HG03457 (cell line): ENCODE measurements at regions not wholly inside any gene's neighbourhood (a gene's known extent, or its start where the extent isn't known, plus 50 kb on each side); places are given as distances from the start of the nearest gene placed in this dataset.

Experiments
- ATAC-seq: cut with Tn5 transposase; IDR thresholded peaks from one replicate; pipeline ENCODE4 v1.9.1; 2021; ENCODE audit warnings: moderate number of reproducible peaks; ENCODE audit not compliant: unreplicated experiment

- no peak for ATAC-seq
Observed at GRCh38 chrX:20348139-20348538, 81.4 kb upstream of the RPS6KA3 start.

- no peak for ATAC-seq
Observed at GRCh38 chrX:20347481-20347880, 80.8 kb upstream of the RPS6KA3 start.

DNA sequence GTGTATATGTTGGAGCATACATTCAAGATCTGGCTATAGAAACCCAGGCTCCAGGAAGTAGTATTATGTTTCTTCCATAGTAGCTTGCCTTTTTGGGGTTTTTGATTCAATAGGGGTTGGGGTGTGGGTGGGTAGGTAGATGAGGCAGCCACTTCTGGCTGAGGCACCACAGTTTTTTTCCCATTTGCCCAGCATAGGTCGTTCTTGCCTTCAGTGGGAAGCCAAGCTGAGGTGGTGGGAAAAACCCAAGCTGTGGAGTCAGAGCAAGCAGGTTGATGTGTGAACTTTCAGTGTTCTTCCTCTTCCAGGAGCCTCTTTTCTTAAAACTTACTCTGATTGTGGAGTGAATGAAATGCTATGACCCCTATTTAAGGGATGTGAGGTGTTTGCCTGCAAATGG is 67.0 kb upstream of the RPS6KA3 start:
- ATAC-seq = no peak

DNA sequence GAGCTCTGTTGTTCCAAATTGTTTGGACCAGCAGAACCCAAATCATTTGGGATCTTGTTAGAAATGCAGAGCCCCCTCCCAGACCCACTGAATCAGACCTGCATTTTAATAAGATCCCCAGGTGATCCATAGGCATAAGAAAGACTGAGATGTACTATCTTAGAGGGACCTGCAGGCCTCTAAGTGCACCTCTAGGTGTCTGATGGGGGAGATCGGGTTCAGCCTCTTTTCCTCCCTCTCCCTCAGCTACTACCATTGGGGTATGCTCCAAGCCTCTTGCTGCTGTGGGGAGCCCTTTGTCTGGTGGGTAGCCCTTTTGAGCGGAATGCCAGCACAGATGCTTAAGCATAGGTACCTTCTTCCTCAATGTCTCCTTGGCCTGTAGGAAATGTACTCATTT is 63.8 kb upstream of the RPS6KA3 start:
- no peak for ATAC-seq

DNA sequence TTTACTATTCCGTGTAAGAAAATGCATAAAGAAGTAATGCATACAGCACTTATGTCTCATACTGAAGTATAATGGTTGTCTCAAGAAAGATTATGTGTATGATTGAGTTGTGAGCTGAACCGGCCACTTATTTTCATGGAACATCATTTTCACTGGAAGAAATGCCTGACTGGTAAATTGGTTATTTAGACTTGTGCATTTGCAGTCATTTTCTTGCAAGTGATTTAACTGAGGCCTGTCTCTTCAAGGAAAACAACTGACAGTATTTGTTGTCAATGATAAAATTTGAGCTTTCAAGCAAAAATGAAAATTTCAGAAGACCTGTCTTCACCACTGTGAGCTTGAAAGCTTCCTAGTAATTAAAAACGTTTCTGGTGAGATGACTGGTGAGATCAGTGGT is 62.7 kb upstream of the RPS6KA3 start:
- no peak for ATAC-seq

DNA sequence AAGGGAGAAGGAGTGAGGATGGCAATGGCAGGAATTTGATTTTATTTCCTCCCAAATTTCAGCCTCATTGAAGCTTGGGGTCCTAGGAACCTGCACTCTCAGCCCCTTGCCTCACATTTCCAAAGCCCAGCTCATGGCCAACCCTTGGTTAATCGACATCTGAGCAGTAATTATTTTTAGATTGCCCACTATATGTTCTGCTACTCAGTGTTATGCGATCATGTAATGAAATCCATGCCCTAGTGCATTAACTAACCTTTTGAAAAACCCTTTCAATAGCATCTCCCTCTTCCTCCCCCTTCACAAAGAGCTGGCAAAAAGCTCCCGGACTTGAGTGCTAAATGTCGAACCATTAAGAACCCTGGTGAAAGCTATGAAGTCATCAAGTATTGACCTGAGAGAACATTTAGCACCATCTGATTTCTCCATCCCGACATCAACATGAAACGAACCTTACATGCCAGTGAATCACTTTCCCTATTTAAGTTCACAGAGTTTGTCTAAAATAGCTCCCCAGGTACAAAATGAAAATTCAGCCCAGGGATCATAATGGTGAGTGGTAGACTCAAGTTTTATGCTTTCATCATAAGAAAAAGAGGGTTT is 59.2 kb upstream of the RPS6KA3 start:
- ATAC-seq = no peak

- no peak for ATAC-seq
Observed at GRCh38 chrX:20322887-20323286, 56.2 kb upstream of the RPS6KA3 start.

- ATAC-seq = peak; percentile 95
Observed at GRCh38 chrX:20320461-20321159, 53.9 kb upstream of the RPS6KA3 start.

DNA sequence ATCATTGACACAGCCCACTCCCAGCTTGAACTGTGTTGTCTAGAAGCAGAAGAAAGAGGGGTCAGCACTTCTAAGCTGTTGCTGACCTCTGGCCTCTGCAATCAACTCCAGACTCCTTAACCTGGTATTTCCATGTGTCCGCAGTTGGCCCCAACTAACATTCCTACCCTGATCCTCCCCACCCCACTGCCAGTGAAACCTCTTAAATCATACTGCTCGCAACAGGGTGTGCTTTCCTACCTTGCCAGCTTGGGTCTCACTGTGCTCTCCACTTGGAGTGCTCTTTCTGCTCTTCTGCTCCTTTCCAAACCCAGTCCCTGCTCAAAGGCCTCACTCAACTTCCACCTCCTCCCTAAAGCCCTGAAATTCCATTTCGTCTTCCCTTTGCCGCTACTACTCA is 52.3 kb upstream of the RPS6KA3 start:
- no peak for ATAC-seq

DNA sequence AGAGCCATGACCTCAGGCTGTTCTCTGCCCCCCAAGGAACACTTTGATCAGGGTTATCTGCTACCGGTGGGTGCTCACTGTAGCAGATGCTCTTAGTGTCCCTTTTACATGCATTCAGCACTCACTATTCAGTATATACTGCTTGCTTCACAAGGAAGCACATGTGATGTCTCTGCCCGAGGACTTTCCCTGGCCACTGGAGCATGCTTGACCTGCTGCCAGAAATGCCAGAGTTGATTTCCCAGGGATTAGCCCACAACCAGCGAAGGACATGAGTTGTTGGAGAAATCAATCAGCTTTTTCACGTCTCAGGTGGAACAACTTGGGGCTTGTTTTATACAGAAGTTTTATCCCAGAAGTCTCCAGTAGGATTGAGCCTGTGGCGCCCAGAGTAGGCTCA is 51.2 kb upstream of the RPS6KA3 start:
- no peak for ATAC-seq
